ENCODE measurements at regions not wholly inside any gene's neighbourhood (a gene's known extent, or its start where the extent isn't known, plus 50 kb on each side); places are given as distances from the start of the nearest gene placed in this dataset.

GRCh38 chr2:67096886-67097285, 300.2 kb upstream of the ETAA1 start:
- intact Hi-C loops (cut with micrococcal nuclease) = no loop called here
- no peak overlapping the region for H3K4me3 Mint-ChIP-seq
- ATAC-seq = no peak
- H3K36me3 Mint-ChIP-seq (ENCODE audit: low read depth) = no peaks in the 10 kb centered on the region
- no peak for TF ChIP-seq CTCF (IDR thresholded peaks at IDR 0.05)
- H3K9me3 Mint-ChIP-seq = peaks cover 2% of the 10 kb centered on the region
- H3K27ac Mint-ChIP-seq = no peak overlapping the region
- ChIA-PET CTCF (no interaction called here), POLR2A (no interaction called here)
- H3K27me3 Mint-ChIP-seq = no peaks in the 10 kb centered on the region
- H3K4me1 Mint-ChIP-seq (ENCODE audit: low read depth) = no peaks in the 10 kb centered on the region
- DNase-seq = no peak

GRCh38 chr2:67103157-67103556, 294.0 kb upstream of the ETAA1 start:
- intact Hi-C loops (cut with micrococcal nuclease) = no loop called here
- POLR2A ChIA-PET = no interaction called here
- CTCF ChIA-PET = no interaction called here
- Mint-ChIP-seq H3K27ac (no peak overlapping the region), H3K4me1 (ENCODE audit: low read depth) (no peaks in the 10 kb centered on the region), H3K36me3 (ENCODE audit: low read depth) (no peaks in the 10 kb centered on the region), H3K4me3 (no peak overlapping the region), H3K27me3 (no peaks in the 10 kb centered on the region), H3K9me3 (peaks cover 11% of the 10 kb centered on the region)
- TF ChIP-seq CTCF (IDR thresholded peaks at IDR 0.05) = no peak
- ATAC-seq (no peak), DNase-seq (no peak)

- no peaks in the 10 kb centered on the region for H3K36me3 Mint-ChIP-seq (ENCODE audit: low read depth)
- intact Hi-C loops (cut with micrococcal nuclease) = no loop called here
- H3K4me1 Mint-ChIP-seq (ENCODE audit: low read depth) = no peaks in the 10 kb centered on the region
- ATAC-seq (no peak), DNase-seq (no peak)
- ChIA-PET POLR2A (no interaction called here), CTCF (no interaction called here)
- no peak overlapping the region for H3K27ac Mint-ChIP-seq
- TF ChIP-seq CTCF (IDR thresholded peaks at IDR 0.05) = no peak
- peaks cover 6% of the 10 kb centered on the region for H3K9me3 Mint-ChIP-seq
- no peak overlapping the region for H3K4me3 Mint-ChIP-seq
- no peaks in the 10 kb centered on the region for H3K27me3 Mint-ChIP-seq
Observed at GRCh38 chr2:67108231-67108630, 288.9 kb upstream of the ETAA1 start.

GRCh38 chr2:67124531-67124930, 272.6 kb upstream of the ETAA1 start:
- ATAC-seq = no peak
- intact Hi-C loops (cut with micrococcal nuclease) = no loop called here
- TF ChIP-seq CTCF (IDR thresholded peaks at IDR 0.05) = no peak
- no peaks in the 10 kb centered on the region for H3K36me3 Mint-ChIP-seq (ENCODE audit: low read depth)
- ChIA-PET POLR2A (no interaction called here), CTCF (interaction anchor here (0.6 kb wide), 1 partner anchor 742 kb away, joined by 3 read pairs; no protein-coding TSS in a partner anchor)
- H3K27me3 Mint-ChIP-seq = no peaks in the 10 kb centered on the region
- peaks cover 5% of the 10 kb centered on the region for H3K9me3 Mint-ChIP-seq
- no peak for DNase-seq
- no peaks in the 10 kb centered on the region for H3K4me1 Mint-ChIP-seq (ENCODE audit: low read depth)
- no peak overlapping the region for H3K4me3 Mint-ChIP-seq
- H3K27ac Mint-ChIP-seq = no peak overlapping the region

- no peak for DNase-seq
- Mint-ChIP-seq H3K4me3 (no peak overlapping the region), H3K4me1 (ENCODE audit: low read depth) (no peaks in the 10 kb centered on the region), H3K27me3 (no peaks in the 10 kb centered on the region), H3K27ac (no peak overlapping the region), H3K9me3 (peaks cover 1% of the 10 kb centered on the region), H3K36me3 (ENCODE audit: low read depth) (no peaks in the 10 kb centered on the region)
- ChIA-PET POLR2A (no interaction called here), CTCF (no interaction called here)
- TF ChIP-seq CTCF (IDR thresholded peaks at IDR 0.05) = no peak
- intact Hi-C loops (cut with micrococcal nuclease) = no loop called here
- ATAC-seq = no peak
Observed at GRCh38 chr2:67130531-67131256, 266.4 kb upstream of the ETAA1 start.

Measured in activated CD8-positive, alpha-beta T cell treated with anti-CD3 and anti-CD28 coated beads for 36 hours (primary cell).